K562 (cell line): ENCODE measurements at regions not wholly inside any gene's neighbourhood (a gene's known extent, or its start where the extent isn't known, plus 50 kb on each side); places are given as distances from the start of the nearest gene placed in this dataset.
A peak's percentile ranks its signal among the peaks of the same experiment; 100 is the strongest.

Experiments
- ATAC-seq: fragments of 200-7000 bp; cut with Tn5 transposase; 3 replicates; pipeline ENCODE4 v1.9.1; 2020; ENCODE audit warnings: moderate library complexity
- BruUV-seq: library from RNA; stranded (reverse); fragments of 400-500 nt; replicated peaks from 2 replicates; lab custom pipeline; 2021; lab: Mats Ljungman, UMichigan
- CTCF ChIA-PET: fragments of 300-600 bp; formaldehyde crosslinking; extraction: SDS; loops from one replicate; lab custom pipeline; 2021; ENCODE audit warnings: low intra/inter-chr PET ratio; lab: Yijun Ruan, JAX
- POLR2A ChIA-PET: fragments of 300-600, 350-650 bp; sonication (Branson Sonifier 250); formaldehyde crosslinking; extraction: SDS; loops from one replicate; lab custom pipeline; 2021; ENCODE audit warnings: antibody characterized with exemption, inconsistent platforms; lab: Yijun Ruan, JAX
- DNase-seq, 4 experiments: peaks; one replicate each; pipeline versions ENCODE4 v3.0.0 to v3.0.0-alpha.2; 2011 to 2018; ENCODE audit warnings: low spot score in 3 of 4, mixed read lengths in 3 of 4; ENCODE audit errors: extremely low read depth in 1 of 4
- FAIRE-seq: peaks from 2 replicates; lab custom pipeline; 2011; peaks lifted over from hg19 to GRCh38; lab: Jason Lieb, UNC
- H2AFZ ChIP-seq: 2 replicates; pipeline ENCODE4 v1.6.0; 2011; ENCODE audit warnings: low read depth, low read length, control low read depth, inconsistent platforms
- H3K27ac ChIP-seq: fragments of 200-600 bp; 3 replicates; pipeline ENCODE4 v1.8.0; 2011; ENCODE audit warnings: low read depth, mild to moderate bottlenecking, control low read depth, inconsistent platforms, low read length, moderate library complexity, mixed read lengths; ENCODE audit errors: extremely low read depth
- H3K27me3 ChIP-seq, 2 experiments: fragments of 300-600 bp in 1 of 2; 2 replicates in 1 of 2; 3 replicates in 1 of 2; pipeline versions ENCODE4 v1.6.0 to v1.8.0; 2011; ENCODE audit warnings: inconsistent platforms in 2 of 2, low read length in 2 of 2, mild to moderate bottlenecking in 1 of 2, mixed read lengths in 1 of 2, moderate library complexity in 1 of 2; ENCODE audit not compliant: control insufficient read depth in 2 of 2, insufficient read depth in 2 of 2
- H3K36me3 ChIP-seq: fragments of 300-600 bp; 3 replicates; pipeline ENCODE4 v1.8.0; 2011; ENCODE audit warnings: mild to moderate bottlenecking, low read length, inconsistent platforms; ENCODE audit not compliant: control insufficient read depth, insufficient read depth
- H3K4me1 ChIP-seq, 2 experiments: fragments of 200-600 bp in 1 of 2; replicated peaks in 1 of 2; 2 replicates in 1 of 2; 3 replicates in 1 of 2; pipeline versions ENCODE4 v1.5.1 to v1.8.0; 2011; ENCODE audit warnings: inconsistent platforms in 2 of 2, low read length in 2 of 2, mild to moderate bottlenecking in 1 of 2, mixed read lengths in 1 of 2, moderate library complexity in 1 of 2; ENCODE audit not compliant: control insufficient read depth in 2 of 2, insufficient read depth in 2 of 2
- H3K4me2 ChIP-seq: 2 replicates; pipeline ENCODE4 v1.6.1; 2011; ENCODE audit warnings: low read length, control low read depth, inconsistent platforms, mixed read lengths; ENCODE audit not compliant: insufficient read depth
- H3K4me3 ChIP-seq: fragments of 200-600 bp; sonication (generic), shearing (Covaris generic); 2 replicates; pipeline ENCODE4 v1.5.1; 2016; ENCODE audit warnings: control low read depth, inconsistent platforms
- H3K79me2 ChIP-seq: fragments of 200-600 bp; 3 replicates; pipeline ENCODE4 v1.8.0; 2011; ENCODE audit warnings: low read length, inconsistent platforms; ENCODE audit not compliant: control insufficient read depth, insufficient read depth
- H3K9ac ChIP-seq, 2 experiments: 2 replicates each; pipeline versions ENCODE4 v1.6.0 to v1.6.1; 2011; ENCODE audit warnings: low read depth in 2 of 2, low read length in 2 of 2, control low read depth in 1 of 2, inconsistent platforms in 1 of 2, mild to moderate bottlenecking in 1 of 2, mixed read lengths in 1 of 2; ENCODE audit not compliant: insufficient read depth in 1 of 2
- H3K9me1 ChIP-seq: one replicate; pipeline ENCODE4 v1.6.0; 2011; ENCODE audit warnings: inconsistent platforms, mild to moderate bottlenecking, low read length, moderate library complexity; ENCODE audit not compliant: control insufficient read depth, insufficient read depth
- H3K9me3 ChIP-seq: replicated peaks from 2 replicates; pipeline ENCODE4 v1.5.1; 2011; ENCODE audit warnings: low read depth, low read length, inconsistent platforms; ENCODE audit not compliant: control insufficient read depth, insufficient read depth
- H4K20me1 ChIP-seq: replicated peaks from 2 replicates; pipeline ENCODE4 v1.6.1; 2011; ENCODE audit warnings: low read length, inconsistent platforms, mixed read lengths; ENCODE audit not compliant: control insufficient read depth, insufficient read depth
- ARID3B ChIP-seq: fragments of 250-450 bp; sonication (Bioruptor Pico); IDR thresholded peaks from 2 replicates; pipeline ENCODE4 v1.4.0; 2020; ENCODE audit warnings: borderline replicate concordance
- HES1 ChIP-seq: fragments of 450-650 bp; IDR thresholded peaks from 2 replicates; pipeline ENCODE4 v1.6.1; 2016; ENCODE audit warnings: low read depth, mild to moderate bottlenecking, moderate library complexity
- JUNB ChIP-seq: fragments of 450-650 bp; formaldehyde crosslinking; conservative IDR thresholded peaks from 2 replicates; pipeline ENCODE4 v1.4.0; 2020; ENCODE audit warnings: mild to moderate bottlenecking
- MECOM ChIP-seq: fragments of 250-450 bp; sonication (Bioruptor Pico); IDR thresholded peaks from 2 replicates; pipeline ENCODE4 v1.8.0; 2022; ENCODE audit warnings: inconsistent platforms
- MEF2D ChIP-seq: conservative IDR thresholded peaks from 2 replicates; pipeline ENCODE4 v1.6.1; 2016; ENCODE audit warnings: low read depth, missing genetic modification characterization, missing compliant biosample characterization
- PATZ1 ChIP-seq: fragments of 250-450 bp; sonication (Bioruptor Pico); IDR thresholded peaks from 2 replicates; pipeline ENCODE4 v1.5.0; 2020; ENCODE audit warnings: mild to moderate bottlenecking, borderline replicate concordance
- THAP7 ChIP-seq: fragments of 250-450 bp; sonication (Bioruptor Pico); IDR thresholded peaks from 2 replicates; pipeline ENCODE4 v1.5.0; 2021
- ZFPM2 ChIP-seq: fragments of 250-450 bp; sonication (Bioruptor Pico); IDR thresholded peaks from 2 replicates; pipeline ENCODE4 v1.5.1; 2022; ENCODE audit warnings: mild to moderate bottlenecking
- ZNF277 ChIP-seq: fragments of 250-450 bp; sonication (Bioruptor Pico); IDR thresholded peaks from 2 replicates; pipeline ENCODE4 v1.8.0; 2022; ENCODE audit warnings: inconsistent platforms, mild to moderate bottlenecking, moderate library complexity, borderline replicate concordance
- ZNF445 ChIP-seq: fragments of 250-450 bp; sonication (Bioruptor Pico); IDR thresholded peaks from 2 replicates; pipeline ENCODE4 v1.4.0; 2020; ENCODE audit warnings: low read depth, mild to moderate bottlenecking, moderate library complexity
- in situ Hi-C: fragments of 300-500 bp; cut with MboI; formaldehyde crosslinking; loops from 4 replicates; pipeline ENCODE4 v1.15.0; 2018; ENCODE audit warnings: inconsistent platforms, mixed read lengths
- intact Hi-C: fragments of 100-400 bp; cut with micrococcal nuclease; formaldehyde crosslinking; loops from 2 replicates; pipeline ENCODE4 v1.14.2; 2022

- ATAC-seq = peak; percentile 42
- H3K4me3 ChIP-seq = no peak overlapping the region
- ChIA-PET POLR2A (no interaction called here), CTCF (no interaction called here)
- FAIRE-seq = no peak
- DNase-seq = no peak
- no peak overlapping the region for H3K27ac ChIP-seq
- no peak overlapping the region for H3K9ac ChIP-seq
- no peaks in the 10 kb centered on the region for H3K9me1 ChIP-seq
- H3K79me2 ChIP-seq = no peaks in the 10 kb centered on the region
- no peaks in the 10 kb centered on the region for H3K9me3 ChIP-seq
- no peak for TF ChIP-seq ZFPM2 (CRISPR knock-in tag)
- TF ChIP-seq HES1 = no peak
- no peak for TF ChIP-seq THAP7 (CRISPR knock-in tag)
- TF ChIP-seq JUNB (CRISPR knock-in tag) = no peak
- no peak for TF ChIP-seq ARID3B
- TF ChIP-seq ZNF445 (CRISPR knock-in tag) = no peak
- no peak for TF ChIP-seq PATZ1 (CRISPR knock-in tag)
- no peak for TF ChIP-seq MEF2D (tag)
- no peak for TF ChIP-seq MECOM (CRISPR knock-in tag)
- no peak for TF ChIP-seq ZNF277 (CRISPR knock-in tag)
- no peaks in the 10 kb centered on the region for H3K36me3 ChIP-seq
- no peaks in the 10 kb centered on the region for H4K20me1 ChIP-seq
- no peaks in the 10 kb centered on the region for H3K4me1 ChIP-seq
- no peaks in the 10 kb centered on the region for H3K27me3 ChIP-seq
- H2AFZ ChIP-seq = no peak overlapping the region
- BruUV-seq = no TSS peak
- in situ Hi-C loops = no loop called here
- intact Hi-C loops = no loop called here
- H3K4me2 ChIP-seq = no peak overlapping the region
These were observed 607.2 kb upstream of the KCND2 start for GRCh38 chr7:119665796-119666195.
